ENCODE measurements at regions not wholly inside any gene's neighbourhood (a gene's known extent, or its start where the extent isn't known, plus 50 kb on each side); places are given as distances from the start of the nearest gene placed in this dataset.
A peak's percentile ranks its signal among the peaks of the same experiment; 100 is the strongest.

DNA sequence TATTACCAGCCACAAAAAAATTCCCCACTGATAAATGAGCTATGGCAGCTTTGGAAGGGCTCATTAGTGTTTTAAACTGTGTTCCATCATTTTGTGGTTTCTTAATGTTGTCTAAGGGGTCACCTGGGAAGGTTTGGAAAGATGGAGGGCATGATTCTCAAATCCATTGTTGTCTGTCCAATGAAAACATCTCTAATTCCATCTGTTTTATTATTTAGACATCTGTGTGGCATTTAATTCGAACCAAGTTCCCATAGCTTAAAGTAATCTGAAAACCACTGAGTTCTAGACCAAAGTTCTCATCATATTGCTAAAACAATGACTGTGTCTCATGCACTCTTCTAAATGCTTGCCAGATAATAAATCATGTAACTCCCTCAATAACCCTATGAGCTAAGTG is 103.8 kb upstream of the PPP3CA start:
- H3K4me3 ChIP-seq (ENCODE audit: low read depth, low read length): no peak overlapping the region
- DNase-seq (ENCODE audit: low read depth): no peak
- TF ChIP-seq, protein P1, sequence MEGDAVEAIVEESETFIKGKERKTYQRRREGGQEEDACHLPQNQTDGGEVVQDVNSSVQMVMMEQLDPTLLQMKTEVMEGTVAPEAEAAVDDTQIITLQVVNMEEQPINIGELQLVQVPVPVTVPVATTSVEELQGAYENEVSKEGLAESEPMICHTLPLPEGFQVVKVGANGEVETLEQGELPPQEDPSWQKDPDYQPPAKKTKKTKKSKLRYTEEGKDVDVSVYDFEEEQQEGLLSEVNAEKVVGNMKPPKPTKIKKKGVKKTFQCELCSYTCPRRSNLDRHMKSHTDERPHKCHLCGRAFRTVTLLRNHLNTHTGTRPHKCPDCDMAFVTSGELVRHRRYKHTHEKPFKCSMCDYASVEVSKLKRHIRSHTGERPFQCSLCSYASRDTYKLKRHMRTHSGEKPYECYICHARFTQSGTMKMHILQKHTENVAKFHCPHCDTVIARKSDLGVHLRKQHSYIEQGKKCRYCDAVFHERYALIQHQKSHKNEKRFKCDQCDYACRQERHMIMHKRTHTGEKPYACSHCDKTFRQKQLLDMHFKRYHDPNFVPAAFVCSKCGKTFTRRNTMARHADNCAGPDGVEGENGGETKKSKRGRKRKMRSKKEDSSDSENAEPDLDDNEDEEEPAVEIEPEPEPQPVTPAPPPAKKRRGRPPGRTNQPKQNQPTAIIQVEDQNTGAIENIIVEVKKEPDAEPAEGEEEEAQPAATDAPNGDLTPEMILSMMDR (IDR thresholded peaks at IDR 0.05; ENCODE audit: insufficient read depth, low read depth, low read length, missing control alignments): no peak

DNA sequence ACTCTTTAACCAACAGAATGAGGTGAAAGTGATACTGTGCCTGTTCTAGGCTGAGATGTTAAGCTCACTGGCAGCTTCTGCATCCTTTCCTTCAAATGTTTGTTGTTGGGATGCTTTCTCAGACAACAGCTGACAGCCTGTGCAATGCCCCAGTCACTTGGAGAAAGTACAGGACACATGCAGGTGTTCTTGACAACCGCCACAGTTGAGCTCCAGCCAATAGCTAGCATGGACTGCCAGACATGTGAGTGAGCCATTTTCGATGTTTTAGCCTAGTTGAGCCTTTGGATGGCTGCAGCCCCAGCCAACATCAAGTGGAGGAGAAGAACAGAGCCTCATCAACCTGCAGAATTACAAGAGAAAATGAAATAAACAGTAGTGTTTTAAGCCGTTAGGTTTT is 94.1 kb upstream of the PPP3CA start:
- TF ChIP-seq, protein P1 (IDR thresholded peaks at IDR 0.05; ENCODE audit: insufficient read depth, low read depth, low read length, missing control alignments): no peak
- H3K4me3 ChIP-seq (ENCODE audit: low read depth, low read length): no peak overlapping the region
- no peak for DNase-seq (ENCODE audit: low read depth)

DNA sequence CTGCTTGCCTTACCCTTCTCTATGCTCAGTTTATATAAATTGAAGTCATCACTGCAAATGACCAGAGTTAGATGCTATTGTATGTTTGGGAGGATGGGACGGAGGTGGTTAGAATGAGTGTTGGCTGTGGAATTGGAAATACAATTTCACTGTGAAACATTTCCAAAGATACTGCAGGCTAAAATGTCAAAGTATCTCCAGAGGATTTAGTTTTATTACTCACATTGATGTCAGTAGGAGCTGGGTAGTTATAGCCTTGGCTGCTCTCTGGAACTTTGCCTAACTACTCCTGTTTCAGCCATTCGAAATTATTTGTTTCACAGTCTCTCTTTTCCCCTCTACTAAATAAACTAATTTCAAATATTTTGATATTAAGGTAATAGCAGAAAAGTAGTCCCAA is 92.6 kb upstream of the PPP3CA start:
- no peak overlapping the region for H3K4me3 ChIP-seq (ENCODE audit: low read depth, low read length)
- TF ChIP-seq, protein P1 (IDR thresholded peaks at IDR 0.05; ENCODE audit: insufficient read depth, low read depth, low read length, missing control alignments): no peak
- no peak for DNase-seq (ENCODE audit: low read depth)

DNA sequence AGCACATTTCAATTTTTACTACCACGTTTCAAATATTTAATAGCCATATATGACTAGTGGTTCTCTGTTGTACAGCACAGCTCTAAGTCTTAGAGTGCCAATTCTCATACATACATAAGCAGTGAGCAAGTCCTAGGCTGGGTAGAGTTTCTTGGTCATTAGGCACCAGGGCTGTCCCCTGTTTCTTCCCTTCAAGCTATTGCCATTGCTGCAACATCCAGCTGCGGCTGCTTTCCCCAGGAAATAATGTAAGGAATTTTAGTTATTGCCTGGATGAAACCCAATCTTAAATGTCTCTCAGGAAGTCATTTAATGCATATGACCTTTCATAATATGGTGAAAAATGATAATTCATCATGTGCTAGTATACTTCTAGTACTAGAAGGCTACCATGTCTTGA is 74.1 kb upstream of the PPP3CA start:
- TF ChIP-seq, protein P1 (IDR thresholded peaks at IDR 0.05; ENCODE audit: insufficient read depth, low read depth, low read length, missing control alignments): no peak
- DNase-seq (ENCODE audit: low read depth): no peak
- H3K4me3 ChIP-seq (ENCODE audit: low read depth, low read length): no peak overlapping the region

DNA sequence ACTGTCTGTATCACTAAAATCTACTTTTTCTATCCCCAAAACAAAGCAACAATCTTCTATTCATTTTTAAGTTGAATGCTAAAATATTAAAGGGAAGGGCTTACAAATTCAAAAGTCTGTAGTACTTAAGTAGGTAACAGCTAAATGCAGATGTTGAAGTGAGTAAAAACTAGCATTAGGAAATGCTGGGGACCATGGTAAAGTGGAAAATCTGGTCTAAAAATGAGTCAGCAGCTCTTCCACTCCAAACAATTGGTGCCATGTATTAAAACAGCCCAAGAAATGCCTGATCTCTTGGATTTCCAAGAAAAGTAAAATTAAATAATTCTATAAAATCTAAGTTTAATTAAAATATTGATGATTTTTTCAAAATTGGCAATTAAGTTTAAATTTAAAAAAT is 73.3 kb upstream of the PPP3CA start:
- TF ChIP-seq, protein P1 (IDR thresholded peaks at IDR 0.05; ENCODE audit: insufficient read depth, low read depth, low read length, missing control alignments): no peak
- no peak for DNase-seq (ENCODE audit: low read depth)
- no peak overlapping the region for H3K4me3 ChIP-seq (ENCODE audit: low read depth, low read length)

DNA sequence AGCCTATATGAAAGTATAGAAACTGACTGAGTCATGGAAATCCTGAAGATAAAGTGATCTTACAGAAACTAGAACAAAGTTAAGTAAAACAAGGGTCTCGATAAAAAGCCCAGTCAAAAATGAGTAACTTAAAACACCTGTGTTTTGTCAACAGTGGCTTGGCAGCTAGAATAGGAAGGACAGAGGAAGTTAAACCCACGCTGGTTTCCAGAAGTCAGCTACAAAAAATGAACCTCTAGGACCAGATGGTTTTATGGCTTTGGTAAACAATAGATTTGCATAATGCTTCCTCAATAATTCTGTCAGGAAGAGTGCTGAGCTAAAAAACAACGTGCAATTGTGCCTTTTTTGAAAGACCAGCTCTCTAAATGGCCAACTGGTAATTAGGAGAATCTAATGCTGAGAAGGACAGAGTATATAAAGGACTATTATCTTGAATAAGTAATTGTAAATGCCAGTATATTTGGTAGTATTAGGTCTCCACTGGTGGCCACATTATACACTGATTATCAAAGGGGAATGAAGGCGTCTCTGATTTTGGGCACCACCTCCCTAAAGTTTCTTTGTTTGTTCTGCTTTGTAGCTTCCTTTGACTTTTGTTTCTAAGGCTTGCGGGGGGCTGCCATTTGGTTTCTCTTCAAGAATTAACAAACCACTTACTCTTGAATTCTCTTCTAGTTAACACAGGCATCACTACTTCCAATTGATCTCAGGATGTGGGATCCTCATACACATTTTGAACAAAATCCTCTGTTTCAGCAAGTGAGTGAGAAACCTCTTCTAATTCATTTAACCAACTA is 72.2 kb upstream of the PPP3CA start:
- peak; percentile 80 for DNase-seq (ENCODE audit: low read depth)
- TF ChIP-seq, protein P1 (IDR thresholded peaks at IDR 0.05; ENCODE audit: insufficient read depth, low read depth, low read length, missing control alignments): no peak
- H3K4me3 ChIP-seq (ENCODE audit: low read depth, low read length): no peak overlapping the region

DNA sequence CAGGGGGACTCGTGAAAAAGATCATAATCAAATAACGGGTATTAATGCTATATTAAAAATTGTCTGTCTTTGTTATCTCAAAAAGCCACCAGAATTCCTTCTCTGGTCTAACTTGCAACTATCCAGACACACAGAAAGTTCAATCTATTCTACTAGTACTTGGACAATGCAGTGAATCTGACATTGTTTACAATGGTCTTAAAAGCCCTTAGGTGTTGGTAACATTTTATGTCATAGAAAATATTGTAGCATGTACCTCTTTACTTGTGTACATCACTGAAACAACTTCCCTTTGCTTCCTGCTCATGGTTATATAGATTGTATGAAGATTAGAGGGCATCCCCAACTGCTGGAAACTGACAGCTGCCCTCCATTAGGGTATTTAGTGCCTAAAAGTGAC is 71.1 kb upstream of the PPP3CA start:
- TF ChIP-seq, protein P1 (IDR thresholded peaks at IDR 0.05; ENCODE audit: insufficient read depth, low read depth, low read length, missing control alignments): no peak
- no peak for DNase-seq (ENCODE audit: low read depth)

More for the DNA sequence above, 71.1 kb upstream of the PPP3CA start:
- H3K4me3 ChIP-seq (ENCODE audit: low read depth, low read length): no peak overlapping the region

All from GM12865 (cell line).